ENCODE measurements at regions not wholly inside any gene's neighbourhood (a gene's known extent, or its start where the extent isn't known, plus 50 kb on each side); places are given as distances from the start of the nearest gene placed in this dataset.

DNA sequence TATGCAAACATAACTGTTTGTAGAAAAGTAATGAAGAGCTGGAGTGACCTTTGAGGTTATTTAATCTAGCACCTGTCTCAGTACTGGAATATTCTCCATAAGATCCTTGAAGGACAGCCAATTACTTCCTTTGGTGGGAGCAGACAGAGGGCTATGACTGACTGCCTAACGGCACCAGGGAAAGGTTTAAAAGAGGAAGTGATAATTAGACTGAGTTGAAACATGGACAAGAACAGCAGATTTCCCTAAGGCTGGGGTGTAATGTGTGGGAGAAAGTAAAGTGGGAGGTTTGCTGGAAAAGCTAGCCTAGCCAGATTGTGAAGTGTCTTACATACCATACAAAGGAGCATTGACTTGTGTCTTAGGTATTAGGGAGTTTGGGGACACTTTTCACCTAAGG is 191.3 kb upstream of the PCDH9 start:
- TF ChIP-seq EZH2phosphoT487 (IDR thresholded peaks at IDR 0.05; ENCODE audit: low read depth): no peak
- TF ChIP-seq, protein P1, sequence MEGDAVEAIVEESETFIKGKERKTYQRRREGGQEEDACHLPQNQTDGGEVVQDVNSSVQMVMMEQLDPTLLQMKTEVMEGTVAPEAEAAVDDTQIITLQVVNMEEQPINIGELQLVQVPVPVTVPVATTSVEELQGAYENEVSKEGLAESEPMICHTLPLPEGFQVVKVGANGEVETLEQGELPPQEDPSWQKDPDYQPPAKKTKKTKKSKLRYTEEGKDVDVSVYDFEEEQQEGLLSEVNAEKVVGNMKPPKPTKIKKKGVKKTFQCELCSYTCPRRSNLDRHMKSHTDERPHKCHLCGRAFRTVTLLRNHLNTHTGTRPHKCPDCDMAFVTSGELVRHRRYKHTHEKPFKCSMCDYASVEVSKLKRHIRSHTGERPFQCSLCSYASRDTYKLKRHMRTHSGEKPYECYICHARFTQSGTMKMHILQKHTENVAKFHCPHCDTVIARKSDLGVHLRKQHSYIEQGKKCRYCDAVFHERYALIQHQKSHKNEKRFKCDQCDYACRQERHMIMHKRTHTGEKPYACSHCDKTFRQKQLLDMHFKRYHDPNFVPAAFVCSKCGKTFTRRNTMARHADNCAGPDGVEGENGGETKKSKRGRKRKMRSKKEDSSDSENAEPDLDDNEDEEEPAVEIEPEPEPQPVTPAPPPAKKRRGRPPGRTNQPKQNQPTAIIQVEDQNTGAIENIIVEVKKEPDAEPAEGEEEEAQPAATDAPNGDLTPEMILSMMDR (IDR thresholded peaks at IDR 0.05; ENCODE audit: low read depth, low read length): no peak
